LNCaP clone FGC (cell line): ENCODE measurements at regions not wholly inside any gene's neighbourhood (a gene's known extent, or its start where the extent isn't known, plus 50 kb on each side); places are given as distances from the start of the nearest gene placed in this dataset.

Experiments
- DNase-seq: peaks from one replicate; pipeline ENCODE4 v3.0.0-alpha.2; 2011; ENCODE audit warnings: low read depth
- H3K4me3 ChIP-seq: 2 replicates; pipeline ENCODE4 v1.5.1; 2011; ENCODE audit warnings: mild to moderate bottlenecking, low read depth, low read length, control low read depth
- CTCF ChIP-seq: IDR thresholded peaks from 2 replicates; pipeline ENCODE4 v1.5.1; 2012; ENCODE audit warnings: mild to moderate bottlenecking; ENCODE audit not compliant: control insufficient read depth, insufficient read depth; ENCODE audit errors: extremely low read depth

GRCh38 chr21:17900990-17901385, 81.8 kb upstream of the C21orf91 start:
- H3K4me3 ChIP-seq = no peak overlapping the region
- no peak for TF ChIP-seq CTCF
- no peak for DNase-seq

GRCh38 chr21:17900281-17900989, 81.3 kb upstream of the C21orf91 start:
- no peak for DNase-seq
- H3K4me3 ChIP-seq = no peak overlapping the region
- TF ChIP-seq CTCF = no peak

GRCh38 chr21:17889171-17889570, 70.0 kb upstream of the C21orf91 start:
- no peak for DNase-seq
- TF ChIP-seq CTCF = no peak
- no peak overlapping the region for H3K4me3 ChIP-seq

- TF ChIP-seq CTCF = no peak
- DNase-seq = no peak
- no peak overlapping the region for H3K4me3 ChIP-seq
Measured at GRCh38 chr21:17869115-17869514, 50.0 kb upstream of the C21orf91 start.
